ENCODE measurements at regions not wholly inside any gene's neighbourhood (a gene's known extent, or its start where the extent isn't known, plus 50 kb on each side); places are given as distances from the start of the nearest gene placed in this dataset.

DNA sequence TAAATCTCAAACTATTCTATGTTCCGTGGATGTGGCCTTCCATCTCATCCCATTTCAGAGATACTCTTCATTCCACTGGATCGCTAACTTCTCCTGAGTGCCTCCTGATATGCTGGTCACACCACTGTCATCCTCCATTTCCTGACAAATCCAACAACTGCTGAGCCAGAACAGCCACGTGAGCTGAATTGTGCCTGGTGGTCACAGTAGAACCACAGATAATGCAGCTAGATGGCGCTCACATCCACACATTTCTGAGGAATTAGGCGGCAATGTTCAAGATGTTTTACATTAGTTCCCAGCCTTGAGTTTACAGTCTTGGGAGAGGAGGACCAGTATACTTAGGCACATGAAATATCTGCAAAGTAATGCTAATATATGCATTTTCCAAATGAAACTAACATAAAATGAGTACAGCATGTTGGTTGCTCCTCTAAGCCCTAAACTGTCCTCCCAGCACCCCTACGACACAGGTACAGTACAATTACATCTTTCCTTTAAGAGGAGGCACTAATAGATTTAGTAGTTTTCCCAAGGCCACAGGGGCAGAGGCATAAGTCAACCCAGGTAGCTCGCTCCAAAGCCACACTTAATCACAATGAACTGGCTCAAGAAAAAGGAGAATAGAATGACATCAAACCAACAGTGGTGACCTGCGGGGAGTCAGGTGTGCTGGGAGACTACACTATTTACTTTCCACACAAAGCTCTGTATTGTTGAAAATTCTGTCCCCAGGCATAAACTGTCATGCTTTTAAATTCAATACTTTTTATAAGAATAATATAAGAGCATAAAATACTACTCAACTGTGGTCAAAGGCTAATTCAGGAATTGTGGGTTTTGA, 134.2 kb downstream of the CHIC2 start:
- ATAC-seq (peak in 1 of 2 donors; percentile 57), DNase-seq (ENCODE audit: low spot score) (no peak)
- no peaks in the 10 kb centered on the region for H3K4me1 Mint-ChIP-seq (ENCODE audit: low read depth in 2 of 2)
- no peak overlapping the region for H3K27ac Mint-ChIP-seq
- no peaks in the 10 kb centered on the region for H3K36me3 Mint-ChIP-seq
- no peaks in the 10 kb centered on the region for H3K27me3 Mint-ChIP-seq
- H3K4me3 Mint-ChIP-seq = no peak overlapping the region
- H3K9me3 Mint-ChIP-seq = no peaks in the 10 kb centered on the region

DNA sequence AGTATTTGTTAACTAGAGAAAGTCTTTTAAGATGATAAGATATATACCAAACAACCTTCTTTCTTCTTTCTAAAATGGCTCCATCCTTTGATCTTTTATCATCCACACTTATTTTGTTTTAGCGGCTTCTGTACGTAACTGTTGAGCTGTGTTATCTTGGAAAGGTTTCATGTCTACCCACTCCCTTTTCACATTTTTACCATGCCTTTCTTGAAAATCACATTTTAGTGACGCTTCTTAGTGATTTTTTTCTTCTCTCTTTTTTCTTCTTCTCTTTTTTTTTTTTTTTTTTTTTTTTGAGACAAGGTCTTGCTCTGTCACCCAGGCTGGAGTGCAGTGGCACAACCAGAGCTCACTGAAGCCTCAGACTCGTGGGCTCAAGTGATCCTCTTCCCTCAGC, 135.1 kb downstream of the CHIC2 start:
- Mint-ChIP-seq H3K4me1 (ENCODE audit: low read depth in 2 of 2) (no peaks in the 10 kb centered on the region), H3K27ac (no peak overlapping the region), H3K9me3 (no peaks in the 10 kb centered on the region), H3K4me3 (no peak overlapping the region), H3K36me3 (no peaks in the 10 kb centered on the region), H3K27me3 (no peaks in the 10 kb centered on the region)
- ATAC-seq (no peak), DNase-seq (ENCODE audit: low spot score) (no peak)

- H3K27ac Mint-ChIP-seq = no peak overlapping the region
- H3K36me3 Mint-ChIP-seq = no peaks in the 10 kb centered on the region
- H3K9me3 Mint-ChIP-seq = no peaks in the 10 kb centered on the region
- no peaks in the 10 kb centered on the region for H3K27me3 Mint-ChIP-seq
- no peaks in the 10 kb centered on the region for H3K4me1 Mint-ChIP-seq (ENCODE audit: low read depth in 2 of 2)
- DNase-seq (ENCODE audit: low spot score) = no peak
- ATAC-seq = no peak
- H3K4me3 Mint-ChIP-seq = no peak overlapping the region
Measured at GRCh38 chr4:53928825-53929224, 135.6 kb downstream of the CHIC2 start.

DNA sequence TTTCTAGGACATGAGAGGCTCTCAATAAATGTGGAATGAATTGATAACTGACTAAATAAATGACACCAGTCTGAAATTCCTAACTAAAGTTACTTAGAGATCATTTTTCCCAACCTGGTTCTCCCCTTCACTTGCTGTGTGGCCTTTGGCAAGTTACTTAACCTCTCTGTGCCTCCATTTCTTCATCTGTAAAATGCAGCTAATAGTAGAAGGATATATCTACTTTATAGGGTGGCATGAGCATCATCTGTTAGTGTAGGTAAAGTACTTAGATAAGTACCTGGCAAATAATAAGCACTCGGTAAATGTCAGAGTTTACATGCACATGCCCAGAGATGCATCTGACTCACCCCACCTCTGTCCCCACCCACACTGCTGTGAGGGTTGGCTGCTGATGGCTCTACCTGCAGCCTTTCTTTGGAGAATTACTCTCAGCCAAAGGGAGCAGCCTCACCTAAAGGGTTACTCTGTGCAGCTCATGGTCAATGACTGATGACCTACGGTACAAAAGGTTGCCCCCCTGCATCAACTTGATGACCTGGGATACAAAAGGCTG, 139.3 kb downstream of the CHIC2 start:
- Mint-ChIP-seq H3K9me3 (no peaks in the 10 kb centered on the region), H3K4me3 (no peak overlapping the region), H3K27me3 (no peaks in the 10 kb centered on the region), H3K27ac (no peak overlapping the region), H3K36me3 (no peaks in the 10 kb centered on the region), H3K4me1 (ENCODE audit: low read depth in 2 of 2) (no peaks in the 10 kb centered on the region)
- DNase-seq (ENCODE audit: low spot score) = no peak
- no peak for ATAC-seq

GRCh38 chr4:53924333-53925049, 139.9 kb downstream of the CHIC2 start:
- Mint-ChIP-seq H3K36me3 (no peaks in the 10 kb centered on the region), H3K27me3 (peaks cover 0 to 2% of the 10 kb centered on the region in 2 donors), H3K4me3 (no peak overlapping the region), H3K27ac (no peak overlapping the region), H3K4me1 (ENCODE audit: low read depth in 2 of 2) (no peaks in the 10 kb centered on the region), H3K9me3 (no peaks in the 10 kb centered on the region)
- ATAC-seq = no peak
- DNase-seq (ENCODE audit: low spot score) = no peak

- H3K9me3 Mint-ChIP-seq = no peaks in the 10 kb centered on the region
- H3K27ac Mint-ChIP-seq = no peak overlapping the region
Measured at GRCh38 chr4:53923921-53924320, 140.5 kb downstream of the CHIC2 start.

DNA sequence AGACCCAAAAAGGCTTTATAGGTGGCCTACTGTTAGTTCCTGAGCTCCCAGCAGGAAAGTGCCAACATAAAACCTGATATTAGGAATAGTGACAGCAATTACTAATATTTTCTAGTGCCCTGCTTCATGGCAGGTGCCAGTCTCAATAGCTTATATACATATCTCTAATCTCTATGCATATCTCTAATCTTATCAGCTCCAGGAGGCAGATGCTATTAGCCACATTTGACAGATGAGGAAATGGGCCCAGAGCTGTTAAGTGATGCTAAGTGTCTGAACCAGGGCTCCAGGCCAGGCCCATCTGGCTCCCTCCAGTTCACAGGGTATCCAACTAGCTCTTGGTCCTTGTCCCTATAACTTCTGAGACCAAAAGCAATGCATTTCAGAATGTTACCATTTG, 142.5 kb downstream of the CHIC2 start:
- no peak overlapping the region for H3K4me3 Mint-ChIP-seq
- peaks cover 0 to 12% of the 10 kb centered on the region in 2 donors for H3K27me3 Mint-ChIP-seq
- DNase-seq (ENCODE audit: low spot score) (no peak), ATAC-seq (peak in 1 of 2 donors; percentile 39)
- no peaks in the 10 kb centered on the region for H3K36me3 Mint-ChIP-seq
- H3K27ac Mint-ChIP-seq = no peak overlapping the region
- H3K4me1 Mint-ChIP-seq (ENCODE audit: low read depth in 2 of 2) = no peaks in the 10 kb centered on the region
- H3K9me3 Mint-ChIP-seq = peaks cover 3% of the 10 kb centered on the region

More at GRCh38 chr4:53923921-53924320, 140.5 kb downstream of the CHIC2 start:
- Mint-ChIP-seq H3K36me3 (no peaks in the 10 kb centered on the region), H3K4me1 (ENCODE audit: low read depth in 2 of 2) (no peaks in the 10 kb centered on the region), H3K27me3 (peaks cover 0 to 7% of the 10 kb centered on the region in 2 donors), H3K4me3 (no peak overlapping the region)
- ATAC-seq (no peak), DNase-seq (ENCODE audit: low spot score) (no peak)

- H3K27me3 Mint-ChIP-seq = peaks cover 0 to 16% of the 10 kb centered on the region in 2 donors
- ATAC-seq (no peak), DNase-seq (ENCODE audit: low spot score) (no peak)
- H3K4me1 Mint-ChIP-seq (ENCODE audit: low read depth in 2 of 2) = no peaks in the 10 kb centered on the region
- no peaks in the 10 kb centered on the region for H3K36me3 Mint-ChIP-seq
- no peak overlapping the region for H3K27ac Mint-ChIP-seq
- H3K4me3 Mint-ChIP-seq = no peak overlapping the region
- H3K9me3 Mint-ChIP-seq = peaks cover 3% of the 10 kb centered on the region
Measured at GRCh38 chr4:53920883-53921282, 143.5 kb downstream of the CHIC2 start.

DNA sequence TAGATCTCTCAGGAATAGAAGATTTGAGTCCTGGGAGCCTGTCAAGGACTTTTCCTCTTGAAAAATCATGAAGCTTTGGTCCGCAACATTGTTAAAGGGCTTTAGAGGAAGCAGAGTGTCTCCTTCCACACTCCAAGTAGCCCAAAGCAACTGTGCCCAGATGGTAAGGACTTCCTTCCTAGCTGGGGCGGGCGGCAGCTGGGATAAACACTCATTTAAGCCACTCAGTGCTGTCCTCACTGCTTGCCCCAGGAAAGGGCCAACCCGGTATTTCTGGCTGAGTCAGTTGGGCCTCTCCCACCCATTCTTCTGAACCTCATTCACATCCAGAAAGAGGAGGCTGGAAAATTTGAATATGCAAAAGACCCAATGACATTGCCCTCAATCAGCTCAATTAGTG, 144.3 kb downstream of the CHIC2 start:
- peaks cover 3% of the 10 kb centered on the region for H3K9me3 Mint-ChIP-seq
- H3K36me3 Mint-ChIP-seq = no peaks in the 10 kb centered on the region
- H3K4me1 Mint-ChIP-seq (ENCODE audit: low read depth in 2 of 2) = no peaks in the 10 kb centered on the region
- DNase-seq (ENCODE audit: low spot score) = no peak
- ATAC-seq = no peak
- no peak overlapping the region for H3K27ac Mint-ChIP-seq
- no peak overlapping the region for H3K4me3 Mint-ChIP-seq
- peaks cover 0 to 18% of the 10 kb centered on the region in 2 donors for H3K27me3 Mint-ChIP-seq

DNA sequence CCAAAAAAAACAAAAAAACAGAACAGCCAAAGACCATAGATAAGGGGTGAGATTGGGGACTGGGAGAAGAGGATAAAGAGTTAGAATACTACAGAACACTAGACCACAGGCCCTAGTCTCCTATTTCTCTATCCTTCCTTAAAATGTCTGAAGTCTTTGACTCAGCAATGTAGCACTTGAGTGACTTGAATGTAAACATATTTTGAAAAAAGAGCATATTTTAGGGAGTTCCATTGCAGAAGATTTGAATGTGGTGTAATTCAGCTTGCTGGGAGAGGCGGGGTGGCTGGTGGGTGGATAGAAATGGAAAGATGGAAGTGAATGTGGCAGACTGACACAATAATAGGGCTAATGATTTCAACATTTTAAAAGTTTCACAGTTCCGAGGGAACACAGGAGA, 144.9 kb downstream of the CHIC2 start:
- H3K36me3 Mint-ChIP-seq = no peaks in the 10 kb centered on the region
- H3K27me3 Mint-ChIP-seq = peaks cover 0 to 18% of the 10 kb centered on the region in 2 donors
- ATAC-seq (no peak), DNase-seq (ENCODE audit: low spot score) (no peak)
- no peak overlapping the region for H3K4me3 Mint-ChIP-seq
- no peaks in the 10 kb centered on the region for H3K4me1 Mint-ChIP-seq (ENCODE audit: low read depth in 2 of 2)
- peaks cover 3% of the 10 kb centered on the region for H3K9me3 Mint-ChIP-seq
- no peak overlapping the region for H3K27ac Mint-ChIP-seq

DNA sequence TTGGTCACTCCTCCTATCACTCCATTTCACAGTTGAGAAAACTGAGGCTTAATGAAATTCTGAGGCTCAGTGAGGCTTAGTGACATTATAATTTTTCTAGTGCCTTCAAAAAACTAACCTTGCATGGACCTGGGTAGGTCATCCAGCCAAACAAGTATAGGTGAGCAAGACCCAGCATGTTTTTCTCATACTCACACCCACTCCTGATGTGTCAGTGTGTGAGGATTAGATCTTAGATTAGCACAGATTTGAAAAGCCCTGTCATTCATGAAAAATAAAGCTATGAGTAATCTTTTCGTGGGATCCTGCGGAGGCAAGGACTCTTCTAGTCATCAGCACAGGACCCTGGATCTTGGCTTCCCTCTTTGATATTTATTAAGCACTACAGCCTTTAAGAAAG, 146.7 kb downstream of the CHIC2 start:
- no peak for ATAC-seq
- H3K36me3 Mint-ChIP-seq = no peaks in the 10 kb centered on the region
- peaks cover 3% of the 10 kb centered on the region for H3K9me3 Mint-ChIP-seq
- no peak overlapping the region for H3K4me3 Mint-ChIP-seq
- peaks cover 0 to 22% of the 10 kb centered on the region in 2 donors for H3K27me3 Mint-ChIP-seq
- H3K27ac Mint-ChIP-seq = no peak overlapping the region
- no peak for DNase-seq (ENCODE audit: low spot score)
- no peaks in the 10 kb centered on the region for H3K4me1 Mint-ChIP-seq (ENCODE audit: low read depth in 2 of 2)

GRCh38 chr4:53916431-53916889, 147.9 kb downstream of the CHIC2 start:
- DNase-seq (ENCODE audit: low spot score) = no peak
- Mint-ChIP-seq H3K4me1 (ENCODE audit: low read depth in 2 of 2) (no peaks in the 10 kb centered on the region), H3K27me3 (peaks cover 0 to 22% of the 10 kb centered on the region in 2 donors), H3K9me3 (peaks cover 3% of the 10 kb centered on the region), H3K27ac (no peak overlapping the region), H3K36me3 (no peaks in the 10 kb centered on the region), H3K4me3 (no peak overlapping the region)
- no peak for ATAC-seq

DNA sequence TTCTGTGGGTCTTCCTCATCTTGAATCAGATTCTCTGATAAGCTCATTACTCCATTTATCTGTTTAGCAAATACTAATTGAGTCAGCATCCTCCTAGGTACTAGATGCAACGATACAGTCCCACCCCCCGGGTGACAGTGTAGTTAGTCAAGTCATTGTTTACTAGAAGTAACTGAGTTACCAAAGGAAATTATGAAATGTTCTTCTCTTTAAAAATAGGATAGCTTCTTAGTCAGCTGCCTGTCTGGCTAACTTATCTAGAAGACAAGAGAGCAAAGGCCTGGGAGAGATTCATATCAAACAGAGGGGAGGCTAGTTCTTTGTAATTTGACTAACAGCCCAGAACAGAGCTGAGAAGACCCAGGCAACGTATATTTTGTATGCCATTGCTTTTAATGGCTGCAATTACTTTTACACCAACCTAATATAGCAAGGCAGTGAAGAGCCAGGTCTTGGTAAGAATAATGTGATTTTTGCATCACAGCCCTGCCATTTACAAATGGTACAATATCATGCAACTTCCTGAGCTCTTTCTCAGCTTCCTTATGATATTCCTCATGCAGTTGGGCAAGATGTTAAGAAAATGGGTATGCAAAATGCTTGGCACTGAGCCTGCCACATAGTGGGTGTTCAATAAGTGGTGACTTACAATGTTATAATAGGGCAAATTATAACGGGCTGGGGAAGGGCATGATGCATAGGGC, 149.9 kb downstream of the CHIC2 start:
- Mint-ChIP-seq H3K27me3 (peaks cover 0 to 25% of the 10 kb centered on the region in 2 donors), H3K4me3 (no peak overlapping the region), H3K27ac (no peak overlapping the region), H3K4me1 (ENCODE audit: low read depth in 2 of 2) (no peaks in the 10 kb centered on the region), H3K9me3 (peaks cover 3% of the 10 kb centered on the region), H3K36me3 (no peaks in the 10 kb centered on the region)
- no peak for DNase-seq (ENCODE audit: low spot score)
- ATAC-seq = peak in 1 of 2 donors; percentile 71
